Colonic mucosa (tissue), 4 donors: ENCODE measurements at regions not wholly inside any gene's neighbourhood (a gene's known extent, or its start where the extent isn't known, plus 50 kb on each side); places are given as distances from the start of the nearest gene placed in this dataset.

Experiments used
- DNase-seq: peaks from one replicate; pipeline ENCODE4 v3.0.0-alpha.2; 2020
- H3K27ac ChIP-seq: fragments of 200-600 bp; one replicate; pipeline ENCODE4 v1.8.0; 2021
- H3K27me3 ChIP-seq: fragments of 200-600 bp; one replicate; pipeline ENCODE4 v1.8.0; 2021
- H3K36me3 ChIP-seq: fragments of 200-600 bp; one replicate; pipeline ENCODE4 v1.8.0; 2021
- H3K4me1 ChIP-seq: fragments of 200-600 bp; one replicate; pipeline ENCODE4 v1.8.0; 2021; ENCODE audit warnings: mild to moderate bottlenecking
- H3K4me3 ChIP-seq: fragments of 200-600 bp; one replicate; pipeline ENCODE4 v1.8.0; 2021
- H3K9ac ChIP-seq, 2 donors: one replicate each; pipeline ENCODE4 v1.7.0; 2013; ENCODE audit warnings: control low read depth in 2 of 2, low read depth in 2 of 2, low read length in 2 of 2
- H3K9me3 ChIP-seq: fragments of 200-600 bp; one replicate; pipeline ENCODE4 v1.8.0; 2021
- intact Hi-C: fragments of 100-400 bp; cut with DNase I; formaldehyde crosslinking; loops from one replicate; pipeline ENCODE4 v1.14.1; 2022
- TF ChIP-seq, protein P1 (sequence below): fragments of 200-600 bp; IDR thresholded peaks from one replicate; pipeline ENCODE4 v1.8.0; 2022; ENCODE audit warnings: antibody characterized with exemption, mild to moderate bottlenecking
- donor health status: healthy.
- donor health status: DM: no; HTN: no; CAD: no.
- donor health status: DM: no; HTN: no; CAD: no.

DNA sequence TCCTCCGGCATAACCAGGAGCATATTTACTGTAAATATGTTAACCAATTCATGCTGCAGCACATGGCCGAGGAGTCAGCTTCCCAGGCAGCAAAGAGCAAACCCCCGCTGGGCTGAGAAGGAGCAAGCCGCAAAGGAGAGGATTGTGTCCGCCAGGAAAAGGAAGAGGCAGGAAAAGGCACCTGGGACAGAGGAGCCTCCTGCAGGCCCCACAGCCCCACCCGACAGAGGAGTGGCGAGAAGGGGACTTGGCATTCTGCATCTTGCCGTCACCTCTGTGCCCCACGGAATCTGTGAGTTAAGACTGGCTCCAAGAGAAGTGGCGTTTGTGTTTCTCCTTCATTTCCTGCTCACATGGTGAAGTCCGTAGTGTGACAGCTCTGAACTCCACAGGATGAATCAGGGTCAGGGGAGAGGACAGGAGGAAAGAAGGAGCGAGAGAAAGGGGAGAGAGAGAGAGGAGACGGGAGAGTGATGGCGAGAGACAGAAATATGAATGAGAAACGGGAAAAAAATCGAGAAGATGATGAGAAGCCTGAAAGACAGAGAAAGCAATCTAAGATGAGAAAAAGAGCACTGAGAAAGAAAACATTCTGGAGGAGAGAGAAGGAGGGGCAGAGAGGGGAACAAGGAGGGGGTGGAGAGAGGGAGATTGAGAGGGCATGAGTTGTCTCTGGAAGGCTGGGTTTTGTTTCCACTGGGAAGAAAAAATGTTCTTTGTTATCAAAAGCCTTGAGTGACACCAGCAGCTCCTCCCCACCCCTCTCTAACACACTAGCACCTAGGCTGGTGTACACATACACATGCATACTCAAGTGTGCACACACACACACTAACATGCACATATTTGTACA is 489.6 kb downstream of the MN1 start:
- H3K4me3 ChIP-seq = no peak overlapping the region
- peaks cover 15% of the 10 kb centered on the region for H3K4me1 ChIP-seq
- DNase-seq = peak; percentile 33
- TF ChIP-seq, protein P1, sequence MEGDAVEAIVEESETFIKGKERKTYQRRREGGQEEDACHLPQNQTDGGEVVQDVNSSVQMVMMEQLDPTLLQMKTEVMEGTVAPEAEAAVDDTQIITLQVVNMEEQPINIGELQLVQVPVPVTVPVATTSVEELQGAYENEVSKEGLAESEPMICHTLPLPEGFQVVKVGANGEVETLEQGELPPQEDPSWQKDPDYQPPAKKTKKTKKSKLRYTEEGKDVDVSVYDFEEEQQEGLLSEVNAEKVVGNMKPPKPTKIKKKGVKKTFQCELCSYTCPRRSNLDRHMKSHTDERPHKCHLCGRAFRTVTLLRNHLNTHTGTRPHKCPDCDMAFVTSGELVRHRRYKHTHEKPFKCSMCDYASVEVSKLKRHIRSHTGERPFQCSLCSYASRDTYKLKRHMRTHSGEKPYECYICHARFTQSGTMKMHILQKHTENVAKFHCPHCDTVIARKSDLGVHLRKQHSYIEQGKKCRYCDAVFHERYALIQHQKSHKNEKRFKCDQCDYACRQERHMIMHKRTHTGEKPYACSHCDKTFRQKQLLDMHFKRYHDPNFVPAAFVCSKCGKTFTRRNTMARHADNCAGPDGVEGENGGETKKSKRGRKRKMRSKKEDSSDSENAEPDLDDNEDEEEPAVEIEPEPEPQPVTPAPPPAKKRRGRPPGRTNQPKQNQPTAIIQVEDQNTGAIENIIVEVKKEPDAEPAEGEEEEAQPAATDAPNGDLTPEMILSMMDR = no peak
- no peak overlapping the region for H3K27ac ChIP-seq
- H3K9me3 ChIP-seq = no peaks in the 10 kb centered on the region
- no peaks in the 10 kb centered on the region for H3K36me3 ChIP-seq
- H3K9ac ChIP-seq = no peak overlapping the region
- H3K27me3 ChIP-seq = no peaks in the 10 kb centered on the region
- intact Hi-C loops = no loop called here

DNA sequence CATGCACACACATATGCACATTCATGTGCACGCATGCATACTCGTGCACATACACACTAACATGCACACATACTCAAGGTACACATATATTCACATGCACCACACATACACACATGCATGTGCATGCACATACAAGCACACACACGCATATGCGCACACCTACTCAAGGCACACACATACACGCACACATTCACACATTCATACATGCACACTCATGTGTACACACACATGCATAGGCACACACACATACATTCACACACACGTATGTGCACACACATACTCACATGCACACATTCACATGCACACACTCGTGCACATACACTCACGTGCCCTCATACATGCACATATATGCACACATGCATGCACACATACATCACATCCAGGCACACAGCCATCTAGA is 489.0 kb downstream of the MN1 start:
- intact Hi-C loops = no loop called here
- no peak overlapping the region for H3K27ac ChIP-seq
- no peaks in the 10 kb centered on the region for H3K9me3 ChIP-seq

GRCh38 chr22:27312966-27313855 is 488.3 kb downstream of the MN1 start:
- peaks cover 22% of the 10 kb centered on the region for H3K4me1 ChIP-seq
- TF ChIP-seq, protein P1 = no peak
- intact Hi-C loops = no loop called here
- H3K9ac ChIP-seq = no peak overlapping the region
- no peak overlapping the region for H3K27ac ChIP-seq
- no peaks in the 10 kb centered on the region for H3K9me3 ChIP-seq
- DNase-seq = peak; percentile 19
- H3K4me3 ChIP-seq = no peak overlapping the region
- no peaks in the 10 kb centered on the region for H3K36me3 ChIP-seq
- no peaks in the 10 kb centered on the region for H3K27me3 ChIP-seq

More for the DNA sequence above, 489.0 kb downstream of the MN1 start:
- TF ChIP-seq, protein P1 = no peak
- peaks cover 21% of the 10 kb centered on the region for H3K4me1 ChIP-seq
- H3K4me3 ChIP-seq = no peak overlapping the region
- H3K27me3 ChIP-seq = no peaks in the 10 kb centered on the region
- H3K9ac ChIP-seq = no peak overlapping the region
- DNase-seq = no peak
- no peaks in the 10 kb centered on the region for H3K36me3 ChIP-seq

- intact Hi-C loops = no loop called here
- peak; percentile 63 for DNase-seq
- Histone ChIP-seq H3K27me3 (no peaks in the 10 kb centered on the region), H3K9me3 (no peaks in the 10 kb centered on the region), H3K9ac (no peak overlapping the region), H3K4me3 (no peak overlapping the region), H3K4me1 (peaks cover 22% of the 10 kb centered on the region), H3K36me3 (no peaks in the 10 kb centered on the region), H3K27ac (peak overlapping the region; percentile 18)
- TF ChIP-seq, protein P1 = no peak
Measured at GRCh38 chr22:27314276-27314807, 487.2 kb downstream of the MN1 start.

GRCh38 chr22:27315833-27316232 is 485.7 kb downstream of the MN1 start:
- Histone ChIP-seq H3K36me3 (no peaks in the 10 kb centered on the region), H3K9me3 (no peaks in the 10 kb centered on the region), H3K4me3 (no peak overlapping the region), H3K27ac (no peak overlapping the region), H3K27me3 (no peaks in the 10 kb centered on the region), H3K4me1 (peaks cover 22% of the 10 kb centered on the region), H3K9ac (no peak overlapping the region)
- DNase-seq = no peak
- intact Hi-C loops = no loop called here
- TF ChIP-seq, protein P1 = no peak
